Suppressor macrophage treated with lipopolysaccharide for 4 hours (primary cell): ENCODE measurements at regions not wholly inside any gene's neighbourhood (a gene's known extent, or its start where the extent isn't known, plus 50 kb on each side); places are given as distances from the start of the nearest gene placed in this dataset.

Source experiments
- DNase-seq: peaks from one replicate; pipeline ENCODE4 v3.0.0-alpha.2; 2020

DNA sequence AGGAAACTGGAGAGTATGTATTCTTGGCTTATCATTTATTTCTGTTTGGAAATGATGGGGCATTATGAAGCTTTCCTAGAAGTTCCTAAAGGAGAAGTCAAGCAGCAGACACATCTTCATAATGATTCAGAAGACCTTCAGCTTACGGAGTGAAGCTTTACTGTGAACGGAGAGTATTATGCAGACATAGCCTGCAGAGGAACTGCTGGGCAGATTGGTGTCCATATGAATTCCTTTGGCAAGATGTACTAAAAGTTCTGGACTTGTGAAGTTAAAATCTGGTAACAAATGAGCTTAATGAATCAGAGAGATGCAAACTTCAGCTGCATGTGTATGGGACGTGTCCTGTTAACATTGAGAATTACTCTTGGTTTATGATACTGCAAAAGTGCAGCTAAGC, 60.1 kb downstream of the NABP1 start:
- no peak for DNase-seq

DNA sequence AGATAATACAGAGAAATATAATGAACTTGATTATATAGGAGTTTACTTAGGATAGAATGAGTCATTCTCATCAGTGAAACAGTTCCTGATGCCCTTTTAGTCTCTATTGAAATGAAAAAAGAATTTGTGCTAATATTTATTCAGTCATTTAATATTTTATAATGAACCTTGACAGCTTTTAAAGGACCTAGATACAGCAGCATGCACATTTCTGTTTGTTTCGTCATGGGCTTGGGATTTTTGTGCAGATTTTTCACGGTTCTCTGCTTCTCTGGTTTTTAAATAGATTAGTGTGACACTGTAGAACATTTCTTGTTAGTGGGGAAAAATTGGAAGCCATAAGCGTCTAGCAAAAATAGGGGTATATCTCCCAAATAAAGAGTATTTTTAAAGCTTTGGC, 60.7 kb downstream of the NABP1 start:
- DNase-seq, result no peak

DNA sequence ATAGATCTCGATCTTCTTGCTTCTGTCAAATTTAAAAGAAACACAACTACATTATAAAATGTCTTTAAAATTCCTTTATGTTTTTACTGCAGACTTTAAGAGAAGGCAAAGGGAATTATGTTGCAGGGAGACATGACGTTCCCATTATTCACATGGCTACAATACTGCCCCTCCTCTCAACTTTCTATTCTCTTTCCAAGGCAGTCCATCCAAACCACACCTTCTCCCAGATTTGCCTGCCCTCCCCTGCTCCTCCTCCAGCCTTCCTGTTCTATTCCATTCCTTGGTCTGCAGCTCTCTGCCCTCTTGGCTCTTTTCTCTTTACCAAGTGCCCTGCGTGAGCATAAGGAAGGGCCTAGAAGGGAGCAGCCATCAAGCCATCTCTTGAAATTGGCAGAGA, 61.3 kb downstream of the NABP1 start:
- DNase-seq, result no peak

DNA sequence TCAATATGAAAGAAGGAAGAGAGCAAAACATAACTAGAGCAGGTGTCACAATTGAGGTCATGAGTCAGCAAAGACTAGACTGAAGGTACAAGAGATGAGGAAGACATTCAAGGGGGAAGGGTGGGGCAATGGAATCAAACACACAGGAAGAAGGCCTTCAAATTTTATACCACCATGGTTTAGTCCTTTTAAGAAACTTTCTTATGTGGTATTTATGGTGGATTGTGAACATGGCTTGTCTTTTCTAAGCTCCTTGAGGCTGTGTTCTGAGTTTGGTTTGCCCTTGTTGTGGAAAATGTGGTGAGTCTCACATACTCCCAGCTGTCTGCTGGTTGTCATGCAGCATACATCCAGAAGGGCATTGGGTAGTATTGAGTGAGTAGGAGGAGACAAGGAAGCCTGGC, 62.1 kb downstream of the NABP1 start:
- DNase-seq, result no peak

DNA sequence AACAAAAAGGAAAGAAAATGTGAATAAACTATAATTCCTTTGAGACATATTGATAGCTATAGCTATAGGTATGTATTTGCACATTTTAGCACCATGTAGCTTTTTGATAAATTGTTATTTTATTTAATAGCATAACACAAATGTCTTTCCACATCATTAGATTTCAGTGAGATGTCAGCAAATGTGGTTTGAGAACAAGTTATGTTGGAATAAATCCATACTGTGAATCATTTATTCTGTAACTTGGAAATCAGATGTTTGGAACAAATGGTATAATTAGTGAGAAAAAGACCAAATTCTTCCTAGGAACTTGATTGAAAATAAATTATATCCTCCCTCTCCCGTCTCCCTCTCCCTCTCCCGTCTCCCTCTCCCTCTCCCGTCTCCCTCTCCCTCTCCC, 62.8 kb downstream of the NABP1 start:
- no peak for DNase-seq

DNA sequence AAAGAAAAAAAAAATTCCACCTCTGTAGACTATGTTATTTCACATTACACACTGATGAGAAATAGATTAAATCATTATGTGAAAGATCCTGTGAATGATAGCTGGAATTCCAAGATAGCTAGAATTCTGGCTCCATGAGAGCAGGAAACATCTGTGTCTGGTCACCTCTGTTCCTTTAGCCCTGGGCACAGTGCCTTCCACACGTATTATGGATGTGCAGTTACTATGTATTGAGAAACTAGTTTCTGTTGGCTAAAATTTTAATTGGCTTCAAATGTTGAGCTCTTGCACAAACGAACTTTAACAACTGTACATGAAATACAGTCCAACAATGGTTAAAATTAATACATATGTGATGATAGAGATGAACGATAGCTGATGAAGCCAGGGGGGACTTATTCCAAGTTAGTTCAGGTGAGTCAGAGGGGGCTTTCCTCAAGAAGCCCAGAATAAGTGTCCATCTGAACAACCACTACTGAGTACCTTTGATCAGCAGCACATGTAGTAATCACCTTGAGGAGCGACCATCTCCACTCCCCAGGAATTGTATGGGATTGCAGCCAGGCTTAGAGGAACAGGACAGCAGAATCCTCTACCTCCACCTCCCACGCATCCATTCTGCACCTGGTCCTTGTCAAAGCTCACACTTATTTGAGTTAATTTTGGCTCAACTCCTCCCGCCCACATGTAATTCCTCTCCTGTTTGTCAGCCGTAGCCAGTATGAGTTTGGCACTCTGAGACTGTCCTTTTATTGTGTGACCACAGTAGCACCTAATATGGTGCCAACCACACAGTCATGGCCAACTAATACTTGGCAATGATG, 68.6 kb downstream of the NABP1 start:
- DNase-seq, result no peak

DNA sequence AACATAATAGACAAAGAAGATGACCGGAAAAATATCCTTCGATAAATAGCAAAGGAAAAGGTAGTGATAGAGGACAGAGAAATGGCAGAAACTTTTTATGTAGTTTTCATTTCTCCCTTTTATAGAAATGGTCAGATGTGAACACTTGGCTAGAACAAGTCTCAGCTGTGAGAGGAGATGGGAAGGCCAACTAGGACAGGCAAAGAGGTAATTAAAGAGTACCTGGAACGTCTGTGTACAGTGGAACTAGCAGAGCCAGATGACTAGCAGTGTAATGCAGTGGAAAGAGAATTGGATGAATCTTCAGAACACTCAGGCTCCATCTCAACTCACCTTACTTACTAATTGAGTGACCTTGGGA, 69.2 kb downstream of the NABP1 start:
- DNase-seq, result no peak

DNA sequence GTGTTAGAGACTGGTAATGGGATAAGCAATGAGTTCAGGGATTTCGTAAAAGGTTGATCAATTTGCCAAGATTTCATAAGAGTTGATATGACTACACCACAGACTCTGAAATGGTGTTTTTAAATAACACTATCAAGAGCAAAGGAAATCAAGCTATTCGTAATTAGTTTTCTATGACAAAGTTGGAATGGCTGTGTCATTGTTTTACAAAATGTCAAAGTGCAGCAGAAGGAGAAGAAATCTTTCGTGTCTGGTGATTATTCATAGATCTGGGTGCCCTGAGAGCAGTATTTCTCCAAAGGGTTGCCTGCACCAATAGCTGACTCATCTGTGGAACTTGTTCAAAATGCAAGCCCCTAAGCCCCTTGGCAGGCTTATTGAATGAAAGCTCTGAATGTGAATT, 70.1 kb downstream of the NABP1 start:
- DNase-seq, result no peak

DNA sequence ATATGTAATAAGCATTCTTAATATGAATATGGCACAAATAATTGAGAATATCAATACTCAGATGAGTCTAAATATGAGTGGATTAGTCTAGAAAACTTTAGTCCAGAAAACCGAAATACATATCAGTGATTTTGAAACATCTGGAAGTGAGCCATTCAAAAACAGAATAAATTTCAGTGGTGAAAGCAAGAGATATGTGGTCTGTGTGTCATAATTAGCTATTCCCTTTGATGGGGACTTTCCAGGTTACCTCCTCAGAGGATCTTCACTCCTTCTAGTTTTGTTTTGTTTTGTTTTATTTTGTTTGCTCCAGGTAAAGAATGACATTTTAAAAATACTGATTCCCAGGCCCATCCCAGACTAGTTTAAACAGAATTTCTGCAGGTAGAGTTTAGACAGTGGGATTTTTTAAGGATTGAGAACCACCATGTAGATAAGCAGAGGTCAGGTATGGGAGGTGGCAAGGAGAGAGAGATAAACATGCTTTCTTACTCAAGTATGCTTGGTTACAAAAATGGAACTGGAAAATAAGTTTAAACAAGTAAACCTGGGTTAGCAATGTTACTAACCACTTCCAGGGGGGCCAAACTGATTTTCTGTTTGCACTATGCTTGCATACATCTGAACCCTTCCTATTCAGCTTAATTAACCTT, 70.7 kb downstream of the NABP1 start:
- no peak for DNase-seq

DNA sequence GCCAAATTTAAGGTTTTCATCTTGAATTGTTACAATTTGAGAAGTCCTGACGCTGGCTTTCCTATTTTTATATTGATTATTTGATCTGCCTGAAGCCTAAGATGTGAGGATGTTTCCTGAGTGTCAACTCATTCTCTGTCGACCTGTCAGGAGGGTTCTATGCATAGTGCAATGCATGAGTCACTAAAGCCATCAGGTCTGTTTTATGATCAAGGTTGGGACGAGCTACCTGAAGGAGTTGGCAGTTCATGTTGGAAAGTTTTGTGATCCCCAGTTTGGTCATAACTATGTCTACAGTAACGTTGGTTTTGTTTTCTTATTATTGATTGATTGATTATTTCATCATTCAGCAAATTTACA, 71.2 kb downstream of the NABP1 start:
- DNase-seq, result no peak

DNA sequence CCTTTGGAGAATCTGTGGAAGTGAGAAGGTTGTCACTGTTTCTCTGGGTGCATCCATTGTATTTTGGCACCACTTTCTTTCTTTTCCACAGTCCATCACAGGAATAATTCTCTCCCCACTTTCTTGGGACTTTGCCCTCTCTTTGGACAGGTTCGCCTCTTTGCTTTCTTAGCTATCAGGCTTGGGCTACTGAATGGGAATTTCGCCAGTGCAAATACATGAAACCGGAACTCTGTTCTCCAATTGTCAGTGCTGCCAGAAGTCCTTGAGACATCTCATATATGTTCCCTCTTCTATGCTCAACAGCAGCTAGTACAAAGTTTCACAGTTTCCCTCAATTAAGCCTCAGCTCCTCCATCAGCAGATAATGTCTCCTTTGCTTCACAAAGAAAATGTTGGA, 76.2 kb downstream of the NABP1 start:
- no peak for DNase-seq

DNA sequence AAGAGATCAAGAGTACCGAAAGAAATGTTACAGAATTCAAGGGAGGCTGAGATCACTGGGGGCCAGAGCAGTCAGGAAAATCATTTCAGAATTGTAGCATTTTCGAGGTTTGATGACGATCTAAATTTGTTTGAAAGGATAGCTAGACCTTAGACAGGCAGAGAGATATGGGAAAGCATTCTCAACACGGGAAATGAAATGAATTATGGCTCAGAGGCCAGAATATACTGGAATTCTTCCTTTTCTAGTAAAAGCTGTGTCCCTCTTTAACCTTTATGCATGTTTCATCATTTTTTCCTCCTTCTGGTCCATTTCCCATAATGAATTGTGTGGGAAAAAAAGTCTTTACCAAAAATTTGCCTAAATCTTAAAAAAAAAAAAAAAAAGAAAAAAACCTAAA, 78.8 kb downstream of the NABP1 start:
- DNase-seq, result peak; percentile 15

DNA sequence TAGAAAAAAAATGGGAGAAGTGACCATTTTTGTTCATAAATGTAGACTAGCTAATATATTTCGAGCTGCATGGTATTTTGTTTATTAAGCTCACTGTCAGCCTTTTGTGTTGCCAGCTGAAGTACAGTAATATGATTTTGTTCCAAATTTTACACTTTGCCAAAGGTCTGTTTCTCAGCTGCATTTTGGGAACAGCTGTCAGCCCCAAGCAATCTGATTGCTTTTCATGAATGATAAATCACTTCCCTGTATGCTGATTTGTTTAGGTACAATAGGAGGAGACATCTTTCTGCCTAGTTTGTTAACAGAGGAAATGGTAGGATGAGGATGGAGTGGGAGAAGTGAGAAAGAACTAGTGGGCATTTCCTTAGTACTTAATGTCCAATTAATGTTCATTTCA, 79.3 kb downstream of the NABP1 start:
- DNase-seq, result peak; percentile 6

DNA sequence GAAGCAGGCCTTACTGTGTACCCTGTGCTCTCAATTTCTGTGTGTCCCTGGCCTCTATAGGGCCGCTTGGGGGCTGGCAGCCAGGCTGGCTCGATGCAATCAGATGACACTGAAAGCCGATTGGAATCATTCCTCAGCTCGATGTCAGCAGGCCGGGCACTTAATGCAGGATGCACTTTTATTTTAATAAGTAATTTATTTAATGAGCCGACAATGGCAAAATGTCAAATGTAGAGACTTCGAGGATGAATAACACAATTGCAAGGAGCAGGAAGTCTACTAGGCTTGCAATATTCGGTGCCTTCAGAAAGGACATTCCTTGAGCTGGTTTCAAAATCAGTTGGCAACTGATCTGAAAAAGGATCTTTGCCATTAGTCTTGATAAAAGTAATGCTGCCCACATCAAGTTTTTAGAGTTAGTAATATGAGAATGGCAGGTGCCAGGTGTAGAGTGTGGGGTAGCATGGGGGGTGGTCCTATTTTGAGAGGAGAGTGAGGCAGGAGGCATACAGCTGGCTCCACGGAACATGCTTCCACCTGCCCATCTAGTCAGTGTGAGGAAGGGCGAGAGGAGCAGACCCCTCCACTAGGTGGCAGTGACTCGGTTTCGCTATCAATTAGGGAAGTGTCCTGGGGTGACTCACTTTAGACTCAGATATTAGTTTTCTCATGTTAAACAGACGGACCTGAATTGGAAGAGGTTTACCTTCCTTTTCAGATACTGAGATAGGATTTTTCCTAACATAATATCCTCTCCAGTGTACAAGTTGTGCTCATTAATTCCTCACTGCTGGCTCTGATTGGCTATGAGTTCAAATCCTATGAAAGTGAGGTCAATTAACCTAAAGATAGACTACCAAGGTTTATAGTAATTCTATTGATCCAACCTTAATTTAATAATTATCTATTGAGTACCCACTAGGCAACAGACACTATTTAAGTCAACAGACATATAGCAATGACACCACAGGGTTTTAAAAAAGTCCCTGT, 80.9 kb downstream of the NABP1 start:
- DNase-seq, result peak; percentile 85

DNA sequence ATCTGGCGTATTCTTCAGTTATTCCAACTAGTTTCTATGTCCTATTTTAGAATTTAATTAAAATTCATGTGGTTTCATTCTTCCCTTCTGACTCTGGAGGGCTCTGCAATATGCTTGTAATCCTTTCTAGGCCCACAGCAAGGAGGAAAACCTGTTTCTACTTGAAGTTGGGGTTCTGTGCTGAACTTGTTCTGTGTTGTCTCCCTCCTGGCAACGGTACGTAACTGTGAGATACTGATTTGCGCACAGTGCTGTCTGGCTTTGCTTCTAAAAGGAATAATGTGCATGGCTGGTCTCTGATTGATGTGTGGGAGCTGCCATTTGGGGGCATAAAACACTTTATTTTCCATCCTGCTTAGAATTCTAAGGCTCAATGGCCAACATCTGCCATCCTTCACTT, 81.7 kb downstream of the NABP1 start:
- no peak for DNase-seq

DNA sequence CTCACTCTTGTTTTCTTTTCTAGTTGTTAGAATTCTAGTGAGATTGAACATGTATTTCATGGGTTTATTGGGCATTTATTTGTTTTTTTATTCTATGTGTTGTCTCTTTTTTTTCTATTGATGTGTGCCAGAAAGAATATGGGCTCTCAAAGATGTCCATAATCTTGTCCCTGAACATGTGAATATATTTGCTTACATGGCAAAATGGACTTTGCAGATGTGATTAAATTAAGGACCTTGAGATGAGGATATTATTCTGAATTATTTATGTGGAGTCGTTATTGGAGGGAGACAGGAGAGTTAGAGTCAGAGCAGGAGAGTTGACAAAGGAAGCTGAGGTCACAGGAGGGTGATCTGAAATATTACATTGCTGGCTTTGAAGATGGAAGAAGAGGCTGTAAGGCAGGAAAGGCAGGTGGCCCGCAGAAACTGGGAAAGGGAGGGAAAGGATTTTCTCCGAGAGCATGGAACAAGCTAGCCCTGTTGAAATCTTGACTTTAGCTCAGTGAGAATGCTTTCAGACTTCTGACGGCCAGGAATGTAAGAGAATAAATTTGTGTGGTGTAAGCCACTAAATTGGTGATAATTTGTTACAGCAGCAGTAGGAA, 82.8 kb downstream of the NABP1 start:
- no peak for DNase-seq

DNA sequence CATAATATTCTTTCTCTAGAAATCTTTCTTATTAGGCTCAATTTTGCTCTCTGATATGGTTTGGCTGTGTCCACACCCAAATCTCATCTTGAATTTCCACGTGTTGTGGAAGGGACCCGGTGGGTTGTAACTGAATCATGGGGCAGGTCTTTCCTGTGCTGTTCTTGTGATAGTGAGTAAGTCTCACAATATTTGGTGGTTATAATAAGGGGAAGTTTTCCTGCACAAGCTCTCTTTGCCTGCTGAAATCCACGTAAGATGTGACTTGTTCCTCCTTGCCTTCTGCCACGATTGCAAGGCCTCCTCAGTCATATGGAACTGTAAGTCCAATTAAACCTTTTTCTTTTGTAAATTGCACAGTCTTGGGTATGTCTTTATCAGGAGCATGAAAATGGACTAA, 73.8 kb downstream of the CAVIN2 start:
- no peak for DNase-seq

DNA sequence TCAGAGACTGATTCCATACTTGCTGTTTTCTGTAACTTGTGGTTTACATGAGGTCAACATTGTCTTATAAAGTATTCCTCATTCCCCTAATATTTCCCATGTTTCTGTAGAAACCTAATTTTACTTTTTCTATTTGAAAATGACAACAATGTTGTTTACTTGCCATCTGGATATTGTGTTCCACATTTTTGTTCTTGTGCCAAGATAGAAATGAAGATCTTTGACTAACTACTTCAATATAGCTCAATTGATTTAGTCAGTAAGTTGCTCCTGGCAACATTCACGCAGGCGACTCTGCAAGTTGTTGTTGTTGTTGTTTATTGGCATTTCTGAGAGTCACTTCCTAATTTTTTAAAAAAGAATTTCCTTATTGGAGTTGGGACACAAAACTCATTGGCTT, 69.5 kb downstream of the CAVIN2 start:
- DNase-seq, result no peak

DNA sequence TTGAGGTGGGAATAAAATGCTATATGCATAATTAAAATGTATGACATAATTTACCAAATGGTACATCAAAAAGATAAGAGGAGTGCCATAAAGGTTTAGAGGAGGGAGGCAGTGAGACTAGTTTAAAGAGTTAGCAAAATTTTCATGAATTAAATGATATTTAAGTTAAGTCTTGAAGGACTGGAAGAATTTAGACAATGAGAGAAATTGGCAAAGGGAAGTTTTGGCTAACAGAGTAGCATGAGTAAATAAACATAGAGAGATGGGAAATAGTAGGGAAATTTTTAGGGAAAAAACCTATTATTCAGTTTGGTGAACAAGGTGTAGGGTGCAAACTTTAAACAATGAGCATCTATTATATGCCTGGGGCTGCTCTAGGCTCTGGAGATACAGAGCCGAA, 68.8 kb downstream of the CAVIN2 start:
- DNase-seq, result no peak

DNA sequence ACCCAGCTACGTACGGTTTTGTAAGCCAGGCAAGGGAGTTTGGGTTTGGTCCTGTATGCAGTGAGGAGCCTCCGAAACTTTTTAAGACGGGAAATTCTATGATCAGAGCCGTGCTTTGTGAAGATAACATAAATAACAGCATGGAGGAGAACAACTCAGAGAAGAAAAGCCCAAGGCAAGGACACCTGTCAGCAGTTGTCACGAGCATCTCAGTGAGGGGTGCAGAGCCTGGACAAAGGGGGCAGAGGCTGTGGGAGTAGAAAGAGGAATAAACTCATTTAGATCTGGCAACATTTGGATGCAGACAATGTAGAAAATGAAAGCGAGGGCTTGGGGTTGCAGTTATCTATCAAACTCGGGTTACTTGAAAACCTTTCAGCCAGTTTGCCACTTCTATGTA, 64.5 kb downstream of the CAVIN2 start:
- no peak for DNase-seq

DNA sequence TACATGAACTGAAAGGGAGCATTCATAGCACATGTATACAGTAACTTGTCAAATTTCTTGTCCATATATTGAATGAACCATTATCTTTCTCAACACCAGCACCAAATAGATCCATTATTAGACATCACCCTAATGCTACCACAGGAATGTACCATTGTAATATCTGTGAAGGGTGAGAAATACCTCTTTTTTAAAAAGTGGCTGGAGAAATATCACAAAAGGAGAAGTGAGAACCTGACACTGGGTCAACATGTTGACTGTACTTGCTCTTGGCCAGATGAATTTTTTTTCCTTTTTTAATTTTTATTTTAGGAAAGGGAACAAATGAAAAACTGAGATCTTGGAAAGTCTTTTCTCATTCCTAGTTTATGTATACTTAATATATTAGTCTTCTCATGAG, 63.5 kb downstream of the CAVIN2 start:
- peak; percentile 31 for DNase-seq
